ENCODE measurements at regions not wholly inside any gene's neighbourhood (a gene's known extent, or its start where the extent isn't known, plus 50 kb on each side); places are given as distances from the start of the nearest gene placed in this dataset.

DNA sequence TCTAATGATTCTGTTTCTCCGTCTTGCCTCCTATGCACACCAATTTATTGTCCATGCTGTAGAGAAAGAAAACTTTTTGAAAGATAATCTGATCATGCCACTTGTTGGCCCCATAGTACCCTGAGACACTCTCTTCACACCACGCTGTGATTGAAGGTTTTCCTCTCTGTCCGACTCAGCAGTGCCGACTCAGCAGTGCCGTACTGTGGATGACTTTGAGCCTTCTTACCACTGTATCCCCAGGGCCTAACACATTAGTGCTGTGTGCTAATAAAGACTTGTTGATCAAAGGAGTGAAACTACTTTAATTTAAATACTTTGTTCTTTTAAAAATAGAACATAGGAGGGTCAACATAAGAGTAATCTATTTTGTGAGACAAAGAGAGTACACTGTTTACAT lies 429.6 kb downstream of the KLF12 start:
- no peak for DNase-seq (ENCODE audit: low spot score)

- DNase-seq (ENCODE audit: low spot score), result no peak
Observed at GRCh38 chr13:73703606-73704005, 430.6 kb downstream of the KLF12 start.

DNA sequence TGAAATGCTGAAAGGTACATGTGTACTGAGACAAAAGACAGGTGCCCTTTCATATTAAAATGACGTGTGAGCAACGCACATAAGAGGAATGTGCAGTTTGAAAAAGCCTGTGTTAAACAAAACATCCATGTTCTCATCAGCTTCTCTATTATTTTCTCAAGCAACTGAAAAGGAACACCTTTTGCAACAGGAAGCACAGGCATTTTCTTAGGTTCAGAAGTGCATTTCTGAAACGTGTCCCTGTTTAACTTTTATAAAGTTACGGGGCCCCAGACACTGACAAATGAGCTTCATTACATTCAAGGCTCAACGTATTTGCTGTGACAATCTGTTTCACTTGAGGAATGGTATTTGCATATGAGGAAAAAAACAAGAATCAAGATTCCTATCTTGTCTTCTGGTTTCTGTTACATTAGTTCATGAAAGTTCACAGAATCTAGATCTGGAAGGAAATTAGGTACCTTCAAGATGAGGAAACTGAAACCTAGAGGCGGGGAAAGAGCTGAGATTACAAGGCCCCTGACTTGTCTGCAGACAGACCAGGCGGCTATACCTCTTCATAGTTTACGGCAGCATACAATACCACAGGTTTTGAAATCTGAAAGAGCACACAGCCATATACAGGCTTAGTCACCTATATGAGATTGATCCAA lies 431.7 kb downstream of the KLF12 start:
- DNase-seq (ENCODE audit: low spot score), result no peak

DNA sequence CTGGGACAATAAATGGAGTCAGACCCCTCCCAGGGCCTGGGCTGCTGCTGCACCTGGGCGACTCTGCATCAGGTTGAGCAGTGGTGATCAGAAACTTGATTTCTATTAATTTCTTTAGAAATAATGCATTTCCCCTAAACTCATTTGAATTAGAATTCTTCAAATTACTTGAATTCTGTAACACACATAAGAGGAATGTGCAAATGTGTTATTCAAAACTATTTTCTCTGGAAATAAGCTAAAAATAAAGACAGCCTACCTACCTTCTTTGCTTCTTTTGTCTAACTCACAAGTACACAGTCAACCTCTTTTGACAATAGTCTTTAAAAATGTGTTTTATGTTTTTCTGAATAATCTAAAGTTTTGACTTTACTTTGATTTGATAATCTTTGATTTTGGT lies 433.0 kb downstream of the KLF12 start:
- no peak for DNase-seq (ENCODE audit: low spot score)

DNA sequence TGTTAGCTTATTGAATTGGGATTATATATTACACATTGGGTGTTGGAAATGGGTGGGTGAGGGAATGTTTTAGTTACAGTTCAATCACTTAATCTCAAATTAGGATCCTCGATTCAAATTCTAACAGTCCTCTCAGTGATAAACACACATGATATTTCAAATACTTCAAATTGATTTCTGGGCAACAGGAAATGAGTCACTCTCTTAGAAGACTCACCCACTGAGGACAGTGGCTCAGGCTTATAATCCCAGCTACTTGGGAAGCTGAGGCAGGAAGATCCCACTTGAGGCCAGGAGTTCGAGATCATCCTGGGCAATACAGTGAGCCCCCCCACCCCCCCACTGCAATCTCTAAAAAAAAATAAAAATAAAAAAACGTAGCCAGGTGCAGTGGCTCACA lies 435.3 kb downstream of the KLF12 start:
- DNase-seq (ENCODE audit: low spot score), result no peak

DNA sequence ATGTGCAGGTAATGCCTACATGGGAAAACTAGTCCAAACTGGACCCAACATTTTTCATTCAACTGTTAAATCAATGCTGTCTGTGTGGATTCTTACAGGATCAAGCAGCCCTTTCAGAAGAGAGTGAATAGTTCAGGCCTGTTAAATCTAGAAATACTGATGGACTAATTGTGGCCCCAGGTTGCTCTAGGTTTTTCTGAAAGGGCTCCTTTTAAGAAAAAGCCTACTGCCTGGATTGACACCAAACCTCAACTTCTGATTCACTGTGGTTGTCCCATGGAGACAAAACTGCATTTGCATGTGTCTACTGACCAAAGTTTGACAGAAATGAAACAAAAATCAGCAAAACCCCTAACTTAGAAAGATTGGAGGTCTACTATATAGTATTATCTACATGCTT lies 437.0 kb downstream of the KLF12 start:
- no peak for DNase-seq (ENCODE audit: low spot score)

DNA sequence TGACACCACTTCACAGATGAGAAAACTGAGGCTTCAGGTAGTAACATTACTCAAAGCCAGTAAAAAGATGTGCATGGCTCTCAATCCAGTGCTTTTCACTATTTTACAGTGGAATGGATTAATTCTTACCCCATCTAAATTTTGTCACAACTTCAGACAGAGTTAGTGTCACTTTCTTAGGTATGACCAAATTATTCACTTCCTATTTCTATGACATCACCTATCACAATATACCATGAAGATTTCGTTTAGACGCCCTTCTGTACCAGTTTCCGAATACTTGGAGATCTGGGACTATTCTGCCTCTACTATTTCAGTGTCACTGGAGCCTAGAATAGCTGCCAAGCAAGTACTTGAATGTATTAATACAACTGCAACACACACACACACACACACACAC lies 437.5 kb downstream of the KLF12 start:
- DNase-seq (ENCODE audit: low spot score), result no peak

- no peak for DNase-seq (ENCODE audit: low spot score)
Observed at GRCh38 chr13:73696271-73696670, 437.9 kb downstream of the KLF12 start.

DNA sequence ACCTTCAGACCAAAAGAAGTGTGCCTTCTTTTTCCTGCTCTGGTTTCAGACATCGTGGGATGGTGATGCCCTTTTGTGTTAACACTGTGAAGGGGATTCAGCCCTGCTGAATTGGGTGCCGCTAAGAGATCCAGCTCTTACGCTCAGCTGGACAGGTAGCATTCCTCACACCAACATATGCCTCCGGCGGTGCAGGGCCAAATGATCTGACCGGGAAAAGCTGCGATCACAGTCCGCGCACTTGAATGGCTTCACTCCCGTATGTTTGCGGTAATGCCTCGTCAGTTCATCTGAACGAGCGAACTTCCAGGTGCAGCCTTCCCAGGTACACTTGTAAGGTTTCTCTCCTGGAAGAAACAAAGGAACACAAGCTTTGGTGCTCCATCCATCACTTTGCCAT lies 438.9 kb downstream of the KLF12 start:
- no peak for DNase-seq (ENCODE audit: low spot score)

DNA sequence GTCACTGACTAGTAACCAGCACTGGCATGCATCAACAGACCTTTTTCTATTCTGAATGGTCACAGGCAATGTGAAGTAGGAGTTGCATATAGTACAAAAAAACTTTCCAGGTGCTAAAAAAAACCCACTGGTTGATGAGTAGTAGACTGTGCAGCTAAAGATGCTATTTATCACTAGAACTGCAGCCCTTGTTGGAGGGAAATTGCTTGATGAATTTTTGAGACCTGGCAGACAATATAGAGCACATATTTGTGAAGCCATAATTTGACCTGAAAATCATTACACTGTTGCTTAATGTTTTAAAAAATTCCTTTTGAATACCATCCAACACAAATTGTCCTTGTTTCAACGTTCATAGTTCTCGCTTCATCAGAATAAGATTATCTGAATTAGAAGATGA lies 441.0 kb downstream of the KLF12 start:
- no peak for DNase-seq (ENCODE audit: low spot score)

- DNase-seq (ENCODE audit: low spot score), result no peak
Observed at GRCh38 chr13:73691891-73692290, 442.3 kb downstream of the KLF12 start.

DNA sequence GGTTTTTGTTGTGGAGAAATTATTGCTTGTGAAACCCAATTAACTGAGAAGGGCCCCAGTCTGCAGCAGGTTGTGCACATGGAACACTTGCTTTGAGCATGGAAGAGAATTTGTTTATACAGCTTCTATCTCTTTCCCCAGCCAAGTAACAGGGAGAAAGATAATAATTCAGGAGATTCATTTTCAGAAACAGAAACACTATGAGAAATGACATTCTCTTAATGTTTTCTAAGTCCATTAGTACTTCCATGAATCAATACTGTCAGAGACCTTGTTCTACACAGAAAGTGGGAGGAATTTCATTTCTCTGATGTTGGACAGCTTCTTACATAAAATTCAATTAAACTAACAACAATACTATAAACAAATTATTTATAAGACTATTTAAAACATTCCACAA lies 446.3 kb downstream of the KLF12 start:
- no peak for DNase-seq (ENCODE audit: low spot score)

DNA sequence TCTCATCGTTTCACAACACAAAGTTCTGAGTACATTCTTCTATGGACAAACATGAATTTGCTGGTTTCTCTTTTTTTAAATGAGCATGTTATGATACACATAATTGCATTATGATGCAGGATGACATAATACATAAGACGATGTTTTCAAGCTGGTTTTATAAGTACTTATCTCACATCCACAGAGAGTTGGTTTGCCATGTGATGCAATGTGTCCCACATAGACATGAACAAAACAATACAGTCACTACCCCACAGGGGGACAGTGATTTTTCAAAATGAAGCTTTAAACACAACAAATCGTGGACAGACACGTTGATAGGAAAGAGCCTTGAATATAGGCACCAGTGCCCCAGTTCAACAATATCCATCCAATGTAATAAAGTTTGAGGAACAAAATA lies 447.1 kb downstream of the KLF12 start:
- no peak for DNase-seq (ENCODE audit: low spot score)

GRCh38 chr13:73684750-73685149 lies 449.5 kb downstream of the KLF12 start:
- no peak for DNase-seq (ENCODE audit: low spot score)

- no peak for DNase-seq (ENCODE audit: low spot score)
Observed at GRCh38 chr13:73684286-73684685, 449.9 kb downstream of the KLF12 start.

DNA sequence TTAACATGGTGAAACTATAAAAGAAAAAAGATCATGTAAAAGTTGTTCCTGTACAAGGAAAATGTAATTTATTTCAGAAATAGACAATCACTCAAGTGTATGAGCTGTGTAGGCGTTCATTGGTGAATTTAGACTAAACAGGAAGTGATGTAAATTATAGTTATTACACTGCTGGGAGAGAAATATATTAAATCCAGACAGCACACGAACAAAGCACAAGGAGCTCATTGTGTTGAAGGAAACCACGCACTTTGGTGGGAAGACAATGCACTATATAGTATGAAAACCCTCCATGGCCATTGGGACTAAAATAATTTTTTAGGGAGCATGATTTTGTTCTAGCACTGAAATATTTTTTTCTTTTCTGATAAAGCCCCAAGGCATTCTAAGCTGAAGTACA lies 450.5 kb downstream of the KLF12 start:
- DNase-seq (ENCODE audit: low spot score), result no peak

GRCh38 chr13:73681779-73682178 lies 452.4 kb downstream of the KLF12 start:
- DNase-seq (ENCODE audit: low spot score), result no peak

DNA sequence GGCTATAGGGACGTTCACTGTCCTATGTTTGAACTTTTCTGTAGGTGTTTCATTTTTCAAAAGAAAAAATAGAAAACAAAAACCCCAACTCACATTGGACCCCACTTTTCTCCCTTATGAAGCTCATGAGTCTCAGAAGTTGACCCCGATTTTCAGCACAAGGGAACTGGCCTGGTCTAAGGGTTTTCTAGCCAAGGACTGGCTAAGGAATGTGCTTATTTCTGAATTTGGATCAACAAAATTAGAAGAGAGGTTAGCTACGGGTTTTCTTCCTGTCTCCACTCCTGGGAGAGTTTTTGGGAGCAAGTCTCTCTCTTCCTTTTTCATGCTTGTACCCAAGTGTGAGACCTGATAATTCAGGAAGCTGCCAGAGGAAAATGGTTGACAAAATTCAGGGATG lies 453.2 kb downstream of the KLF12 start:
- DNase-seq (ENCODE audit: low spot score), result no peak

GRCh38 chr13:73677048-73677601 lies 457.1 kb downstream of the KLF12 start:
- peak; percentile 97 for DNase-seq (ENCODE audit: low spot score)

DNA sequence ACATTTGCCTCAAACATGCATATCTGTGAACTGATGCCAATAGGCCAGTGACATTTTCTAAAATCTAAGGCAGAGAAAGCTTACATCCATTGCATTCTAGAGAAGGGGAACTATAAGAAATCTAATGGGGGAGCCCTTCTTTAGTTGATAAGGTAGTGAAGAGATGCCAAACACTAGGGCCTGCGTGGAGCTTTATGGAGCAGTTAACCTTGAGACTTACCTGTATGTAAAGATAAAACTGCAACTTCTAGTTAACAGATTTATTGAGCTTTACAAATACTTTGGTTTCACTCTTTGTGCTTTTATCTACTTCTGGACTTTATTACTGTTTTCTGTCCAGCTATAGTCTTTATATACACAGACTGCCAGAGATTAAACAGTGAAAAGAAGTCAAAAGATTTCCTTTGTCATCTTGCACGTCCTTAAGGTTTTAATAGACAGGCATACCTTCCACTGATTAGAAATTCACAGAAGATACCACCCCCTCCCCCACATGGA lies 457.6 kb downstream of the KLF12 start:
- DNase-seq (ENCODE audit: low spot score), result no peak

DNA sequence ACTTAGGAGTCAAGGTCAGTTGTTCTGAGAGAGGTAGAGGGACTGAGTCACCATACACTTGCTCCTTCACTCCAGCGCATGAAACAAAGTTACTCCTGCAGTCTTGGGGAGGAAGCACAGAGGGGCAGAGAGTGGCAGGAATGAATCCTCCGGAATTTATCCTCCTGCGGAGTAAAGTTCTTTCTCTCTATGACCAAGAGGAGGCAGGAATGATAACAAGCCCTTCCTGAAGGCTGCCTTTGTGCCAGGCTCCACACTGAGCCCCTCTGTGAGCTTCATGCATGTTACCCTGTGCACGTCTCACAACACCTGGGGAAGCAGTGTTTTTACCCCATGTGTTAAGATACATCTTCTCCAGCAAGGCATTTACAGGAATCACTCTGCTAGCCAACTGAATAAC lies 458.4 kb downstream of the KLF12 start:
- no peak for DNase-seq (ENCODE audit: low spot score)

- DNase-seq (ENCODE audit: low spot score), result no peak
Observed at GRCh38 chr13:73674570-73674969, 459.6 kb downstream of the KLF12 start.

GRCh38 chr13:73673931-73674330 lies 460.3 kb downstream of the KLF12 start:
- no peak for DNase-seq (ENCODE audit: low spot score)

DNA sequence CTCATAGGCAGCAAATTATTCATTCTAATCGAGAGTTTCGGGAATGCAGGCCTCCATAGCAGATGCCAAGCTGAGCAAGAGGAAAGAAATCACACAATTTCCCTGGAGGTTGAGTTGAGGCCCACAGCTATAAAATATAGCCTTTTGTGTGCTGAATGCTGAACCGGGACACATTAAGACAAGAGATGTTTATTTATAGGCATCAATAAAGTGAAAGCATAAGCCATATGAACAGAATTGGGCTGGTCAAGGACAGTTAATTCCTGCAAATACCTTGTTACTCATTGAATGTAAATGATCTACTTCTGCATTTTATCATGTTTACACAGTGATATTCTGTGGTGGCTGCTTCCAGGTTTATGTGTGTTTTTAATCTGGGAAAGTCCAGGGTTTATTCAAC lies 461.7 kb downstream of the KLF12 start:
- DNase-seq (ENCODE audit: low spot score), result no peak

Data from kidney capillary endothelial cell (primary cell).